Left cardiac atrium (tissue), 4 donors: ENCODE measurements at regions not wholly inside any gene's neighbourhood (a gene's known extent, or its start where the extent isn't known, plus 50 kb on each side); places are given as distances from the start of the nearest gene placed in this dataset.
A peak's percentile ranks its signal among the peaks of the same experiment; 100 is the strongest.

Experiments
- ATAC-seq, 2 donors: fragments of 200-7000 bp; cut with Tn5 transposase; one replicate each; pipeline ENCODE4 v1.9.1; 2020; ENCODE audit warnings: mild to moderate bottlenecking in 2 of 2, moderate library complexity in 2 of 2
- DNase-seq: peaks from one replicate; pipeline ENCODE4 v3.0.0-alpha.2; 2020
- intact Hi-C, 2 donors: fragments of 100-400 bp; cut with DNase I; formaldehyde crosslinking; loops; one replicate each; pipeline versions ENCODE4 v1.14.1 to v1.15.1; 2022 to 2023
- donor health status: DM: no; HTN: yes; CAD: no.
- donor health status: DM: no; HTN: yes; CAD: no; lungs with severe emphysema.
- donor health status: DM: yes; HTN: yes; CAD: no.
- donor health status: Dilated cardiomyopathy.

DNA sequence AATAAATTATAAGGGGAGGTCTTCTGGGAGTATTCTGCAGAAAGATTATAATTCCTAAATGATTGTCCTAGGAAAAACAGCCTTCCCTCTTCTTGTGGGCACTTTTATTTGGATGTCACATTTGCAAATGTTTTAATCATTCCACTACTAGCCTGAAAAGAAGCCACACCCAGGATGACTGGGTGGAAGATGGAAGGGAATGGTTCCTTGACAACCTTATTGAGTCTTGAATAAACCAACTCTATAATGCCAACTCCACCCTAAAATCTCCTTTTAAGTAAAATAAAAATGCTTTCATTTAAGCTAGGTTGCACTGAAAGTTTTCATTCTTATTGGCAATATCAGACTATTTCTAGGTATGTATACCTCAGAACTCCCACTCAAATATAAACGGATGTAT lies 494.6 kb downstream of the RFC3 start:
- ATAC-seq (no peak), DNase-seq (no peak)
- intact Hi-C loops: no loop called here

DNA sequence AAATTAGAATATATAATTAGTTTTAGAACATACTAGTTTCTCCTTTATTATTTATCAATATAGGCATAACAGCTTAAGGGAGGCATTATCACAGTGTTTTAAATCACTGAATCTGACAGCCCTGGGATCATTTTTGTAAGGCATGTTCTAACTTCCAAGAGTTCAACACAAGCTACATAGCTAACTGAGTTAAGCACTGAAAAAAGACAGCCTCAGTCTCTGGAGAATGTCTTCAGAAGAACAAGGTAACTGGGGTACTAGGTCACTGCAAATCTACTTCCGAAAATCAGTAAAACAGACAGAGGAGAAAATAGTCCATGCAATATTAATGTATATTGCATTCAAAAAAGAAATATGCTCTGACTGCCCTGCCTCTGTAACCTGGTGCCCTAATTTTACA lies 502.1 kb downstream of the RFC3 start:
- intact Hi-C loops: no loop called here
- DNase-seq (no peak), ATAC-seq (no peak)

DNA sequence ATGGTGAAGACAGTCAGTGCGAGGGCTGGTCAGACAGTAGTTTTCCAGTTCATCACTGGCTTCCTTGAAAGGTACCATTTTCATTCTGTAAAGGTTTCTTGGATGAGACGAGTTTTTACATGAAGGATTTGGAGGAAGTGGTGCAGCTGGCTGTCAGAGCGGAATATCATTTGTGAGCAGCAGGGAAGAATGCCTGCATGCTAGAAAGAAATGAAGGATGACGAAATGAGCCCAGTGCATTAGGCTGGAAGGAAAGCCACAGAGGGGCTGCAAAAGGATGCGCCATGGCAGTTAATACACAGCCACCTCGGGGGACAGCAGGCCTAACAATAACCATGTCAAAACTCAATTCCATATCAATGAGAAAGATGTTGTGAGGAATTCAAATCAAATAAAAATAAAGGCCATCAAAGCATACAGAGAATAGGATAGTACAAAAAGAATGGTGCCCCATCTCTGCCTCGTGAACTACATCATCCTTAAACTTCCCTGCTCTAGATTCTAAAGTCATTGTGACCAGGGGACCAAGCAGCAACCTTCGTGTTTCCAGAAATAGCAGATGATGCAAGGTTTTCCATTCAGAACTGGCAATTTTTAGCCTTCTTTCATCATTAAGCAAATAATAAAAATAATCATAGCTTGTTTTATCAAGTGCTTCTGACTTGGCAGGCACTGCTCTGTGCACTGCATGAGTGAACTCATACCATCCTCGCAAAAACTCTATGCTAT lies 504.2 kb downstream of the RFC3 start:
- ATAC-seq (peak in 1 of 2 donors; percentile 15), DNase-seq (no peak)
- intact Hi-C loops: no loop called here

DNA sequence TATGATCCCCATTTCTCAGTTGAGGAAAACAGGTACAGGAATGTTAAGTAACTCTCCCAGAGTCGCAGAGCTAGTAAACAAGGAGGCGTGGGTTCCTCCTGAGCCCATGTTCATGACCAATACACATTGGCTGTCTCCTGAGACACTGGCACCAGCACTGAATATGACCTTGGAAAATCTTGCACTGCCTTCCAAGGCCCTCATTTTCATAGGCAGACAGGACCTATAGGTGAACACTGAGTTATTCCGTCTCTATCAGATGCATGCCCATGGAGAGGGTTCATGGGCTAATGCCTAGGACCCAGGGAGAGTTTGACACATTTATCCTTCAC lies 504.8 kb downstream of the RFC3 start:
- ATAC-seq (no peak), DNase-seq (no peak)
- intact Hi-C loops: no loop called here

DNA sequence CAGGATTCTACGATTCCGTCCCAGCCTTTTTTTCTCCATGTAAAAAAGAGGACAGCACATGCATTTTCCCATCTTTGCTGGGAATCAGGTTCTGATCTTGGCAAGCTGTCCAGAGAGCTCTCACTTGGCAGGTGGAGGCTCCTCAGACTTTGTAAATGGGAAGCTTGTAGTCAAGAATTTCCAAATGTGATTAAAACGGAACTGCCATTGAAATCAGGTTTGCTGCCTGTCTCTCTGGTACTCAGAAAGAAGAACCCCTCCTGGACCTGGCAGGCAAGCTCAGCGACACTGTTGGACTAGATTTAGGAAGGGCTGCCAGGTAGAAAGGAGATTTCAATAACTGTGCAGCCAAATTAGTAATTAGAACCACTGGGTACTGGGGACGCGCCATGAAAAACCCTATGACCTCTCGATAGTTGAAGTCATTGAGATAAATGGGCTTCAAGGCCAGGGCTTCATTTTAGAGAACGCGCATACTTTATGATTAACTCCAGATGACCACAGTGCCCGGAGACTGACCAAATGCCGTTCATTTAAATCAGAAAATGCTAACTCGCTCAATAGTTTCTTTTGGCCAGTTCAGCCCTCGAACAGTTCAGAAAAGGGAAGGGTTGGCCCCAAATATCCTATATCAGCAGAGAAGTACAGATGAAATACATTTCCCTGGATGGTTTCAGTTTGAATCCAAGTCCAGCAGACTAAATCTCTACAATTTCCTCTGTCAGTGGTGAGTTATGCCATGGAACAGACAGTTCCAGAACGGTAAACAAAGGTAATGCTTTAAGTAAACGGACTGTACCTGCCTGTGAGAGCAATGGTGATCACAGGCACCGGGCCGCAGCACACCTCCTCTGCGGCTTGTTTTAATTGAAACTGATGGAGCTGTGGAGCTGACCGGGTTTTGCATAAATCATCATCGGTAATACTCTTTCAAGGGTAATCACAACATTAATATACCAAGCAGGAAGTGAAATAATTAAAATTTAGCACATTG lies 517.4 kb downstream of the RFC3 start:
- ATAC-seq (no peak), DNase-seq (no peak)
- intact Hi-C loops: no loop called here

DNA sequence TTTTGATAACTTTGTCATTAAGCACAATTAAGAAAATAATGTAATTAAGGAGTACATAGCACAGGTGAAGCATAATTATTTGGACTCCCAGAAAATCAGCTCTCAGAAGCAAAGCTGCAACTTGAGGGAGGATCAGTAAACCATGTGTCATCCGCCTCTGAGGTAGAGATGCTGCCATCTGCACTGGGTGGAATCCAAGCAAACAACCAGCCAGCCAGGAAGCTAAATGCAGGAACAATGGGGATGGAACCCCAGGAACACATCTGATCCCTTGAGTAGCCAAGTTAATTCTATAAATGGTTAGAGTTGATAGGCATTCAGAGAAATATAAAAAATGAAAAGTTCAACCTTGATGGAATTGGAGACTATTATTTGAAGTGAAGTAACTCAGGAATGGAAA lies 520.2 kb downstream of the RFC3 start:
- ATAC-seq: no peak
- intact Hi-C loops: no loop called here
- no peak for DNase-seq

DNA sequence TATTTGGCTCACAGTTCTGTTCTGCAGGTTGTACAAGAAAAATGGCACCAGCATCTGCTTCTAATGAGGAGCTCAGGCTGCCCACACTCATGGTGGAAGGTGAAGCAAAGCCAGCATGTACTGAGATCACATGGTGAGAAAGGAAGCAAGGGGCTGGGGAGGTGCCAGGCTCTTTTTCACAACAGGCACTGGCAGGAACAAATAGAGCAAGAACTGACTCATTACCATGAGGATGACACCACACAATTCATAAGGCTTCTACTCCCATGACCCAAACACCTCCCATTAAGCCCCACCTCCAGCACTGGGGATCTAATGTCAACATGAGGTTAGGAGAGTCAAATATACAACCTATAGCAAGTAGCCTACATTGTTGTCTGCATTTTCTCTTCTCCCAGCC lies 522.6 kb downstream of the RFC3 start:
- intact Hi-C loops: no loop called here
- no peak for ATAC-seq
- DNase-seq: no peak

DNA sequence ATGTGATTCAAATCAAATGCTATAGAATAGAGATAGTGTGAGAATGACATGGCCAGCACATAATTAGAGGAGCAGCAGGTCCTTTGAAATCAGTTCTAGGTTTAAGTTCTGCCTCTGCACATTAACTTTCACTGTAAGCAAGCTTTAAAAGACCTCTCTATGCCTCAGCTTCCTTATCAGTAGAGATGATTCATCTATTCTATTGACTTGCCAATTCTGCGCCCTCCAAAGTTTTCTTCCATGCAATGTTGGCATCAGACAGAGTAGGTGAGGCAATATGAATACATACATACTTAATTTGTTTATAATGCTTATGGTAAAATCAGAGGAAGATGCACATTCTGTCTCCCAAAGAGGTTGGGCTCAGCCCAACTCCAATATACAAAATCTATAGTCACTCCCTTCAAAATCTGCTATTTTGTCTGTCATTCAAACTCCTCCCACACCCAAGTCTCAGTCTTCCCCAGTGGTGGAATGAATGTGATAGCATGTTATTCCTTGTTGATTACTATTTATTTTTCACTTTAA lies 525.5 kb downstream of the RFC3 start:
- intact Hi-C loops: no loop called here
- DNase-seq (no peak), ATAC-seq (peak in 1 of 2 donors; percentile 55)

DNA sequence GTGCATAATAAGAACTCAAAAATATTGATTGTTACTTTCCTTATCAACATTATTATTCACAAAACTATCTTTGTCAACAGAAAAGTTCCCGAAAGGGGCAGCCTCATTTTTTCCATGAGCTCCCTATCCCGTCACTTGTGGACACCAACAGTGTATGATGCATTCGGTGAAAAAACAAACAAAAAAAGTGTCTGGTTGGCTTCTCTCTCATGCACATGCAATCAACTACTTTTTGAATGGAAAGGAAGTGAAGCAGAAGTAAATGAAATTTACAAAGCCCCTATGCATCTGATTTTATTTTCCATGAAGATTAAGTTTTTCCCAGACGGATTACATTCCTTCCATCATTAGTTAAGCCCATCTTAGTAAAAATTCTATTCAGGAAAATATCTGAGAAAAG lies 526.9 kb downstream of the RFC3 start:
- DNase-seq (no peak), ATAC-seq (no peak)
- intact Hi-C loops: no loop called here

DNA sequence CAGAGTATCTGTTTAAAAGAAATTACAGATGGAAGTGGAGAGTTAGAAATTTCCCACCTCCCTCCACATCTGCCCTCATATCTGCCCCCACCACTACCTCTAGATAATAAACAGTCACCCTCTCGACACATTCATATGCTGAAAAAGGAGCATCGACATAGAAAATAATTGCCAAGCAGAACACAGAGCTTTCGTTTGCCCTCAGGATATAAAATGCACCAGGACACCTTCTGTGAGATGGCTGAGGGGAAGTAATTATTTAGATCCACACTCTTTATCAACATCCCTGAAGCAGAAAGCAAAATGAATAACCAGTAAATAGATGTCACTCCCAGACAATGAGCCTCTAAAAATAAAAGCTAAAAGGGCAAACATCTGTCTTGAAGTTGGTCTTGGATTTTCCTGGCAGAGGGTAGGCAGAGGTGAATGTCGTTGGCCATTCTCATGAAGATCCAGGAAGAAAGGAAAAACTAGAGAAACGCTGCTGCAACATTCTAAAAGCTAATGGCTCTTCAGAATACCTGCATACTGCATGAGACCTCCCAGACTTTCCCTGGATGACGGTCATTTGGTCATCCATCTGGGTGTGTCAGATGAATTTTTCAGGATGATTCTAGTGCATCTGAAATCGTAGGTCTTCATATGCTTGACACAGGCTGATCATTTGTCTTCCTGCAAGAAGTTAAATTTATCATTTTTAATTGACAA lies 527.5 kb downstream of the RFC3 start:
- ATAC-seq (no peak), DNase-seq (no peak)
- intact Hi-C loops: no loop called here

DNA sequence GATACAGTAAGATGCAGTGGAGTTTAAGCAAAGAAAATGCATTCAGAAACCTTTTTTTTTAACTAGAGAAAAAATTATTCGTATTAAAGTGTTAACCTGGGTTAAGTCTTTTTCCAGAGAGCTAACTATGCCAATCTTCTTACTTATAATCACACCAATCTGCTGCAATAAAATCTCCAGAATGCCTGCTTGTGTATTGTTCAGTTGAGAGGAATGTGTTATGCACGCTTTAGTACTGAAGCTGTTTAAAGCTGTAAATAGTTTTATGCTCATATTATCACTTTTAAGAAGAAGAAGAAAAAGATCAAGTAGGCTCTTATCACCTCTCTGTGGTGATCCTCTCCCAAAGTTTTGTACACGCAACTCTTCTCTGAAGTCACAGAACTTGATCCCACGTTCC lies 528.7 kb downstream of the RFC3 start:
- DNase-seq (no peak), ATAC-seq (no peak)
- intact Hi-C loops: no loop called here

DNA sequence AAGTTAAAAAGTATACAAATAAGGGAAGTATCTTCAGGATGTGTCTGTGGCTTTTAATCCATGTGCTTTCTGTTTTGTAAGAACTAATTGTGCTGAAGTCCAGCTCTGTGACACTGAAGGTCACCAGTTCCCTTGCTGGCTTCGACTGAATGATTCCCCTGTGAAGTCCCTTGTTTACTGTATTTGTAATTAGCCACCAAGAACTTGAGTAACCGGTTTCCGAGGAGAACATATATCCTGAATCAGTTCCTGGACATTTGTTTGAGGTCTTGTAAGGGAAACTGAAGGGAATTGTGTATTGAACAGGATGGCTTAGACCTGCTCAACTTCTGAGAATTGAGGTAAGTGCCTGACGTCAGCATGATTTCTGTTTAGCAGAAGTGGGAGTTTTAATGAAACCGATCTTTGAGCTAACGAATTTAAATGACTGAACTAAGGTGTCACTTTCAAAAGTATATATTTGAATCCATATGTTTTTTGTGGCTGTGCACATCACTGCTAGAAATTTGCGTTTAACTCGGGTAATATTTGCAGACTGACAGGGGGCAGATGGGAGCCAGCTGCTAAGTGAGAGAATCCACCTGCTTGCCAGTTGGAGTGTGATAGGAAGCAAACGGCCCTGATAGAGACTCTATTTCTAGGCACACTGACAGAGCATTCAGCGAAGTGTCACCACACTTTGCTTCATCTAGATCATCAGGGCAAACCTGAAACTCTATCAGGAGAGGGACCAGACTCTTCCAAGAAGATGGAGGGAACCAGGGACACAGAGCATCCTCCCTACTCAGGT lies 530.0 kb downstream of the RFC3 start:
- no peak for DNase-seq
- peak; percentile 77 to 83 for ATAC-seq
- intact Hi-C loops: no loop called here

DNA sequence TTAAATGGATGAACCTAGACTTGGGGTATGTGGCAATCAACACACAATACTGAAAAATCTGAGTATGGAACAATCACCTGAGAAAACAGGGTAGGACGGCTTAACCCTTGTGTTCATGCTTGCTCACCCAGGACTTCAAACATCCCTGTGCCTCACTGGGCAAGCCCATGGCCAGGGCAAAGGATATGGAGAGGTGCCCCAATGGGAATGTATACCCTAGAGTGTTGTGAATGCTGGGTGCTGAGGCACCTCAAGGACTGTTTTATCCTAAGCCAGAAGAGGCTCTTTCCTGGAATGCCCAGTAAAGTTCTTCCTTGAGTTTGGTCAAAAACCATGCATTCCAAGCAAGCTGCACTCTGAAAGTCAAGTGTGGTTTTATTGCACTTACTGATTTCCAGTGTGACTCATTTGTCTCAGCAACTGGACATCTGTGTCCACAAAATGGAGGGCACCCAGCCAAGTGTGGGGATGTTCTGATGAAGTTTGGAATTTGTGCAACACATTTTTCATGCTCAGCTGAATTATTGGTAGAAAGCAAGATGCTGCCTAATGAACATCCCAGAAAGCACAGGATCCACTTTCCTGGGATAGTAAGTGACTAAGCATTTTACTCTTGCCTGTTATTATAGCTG lies 531.3 kb downstream of the RFC3 start:
- ATAC-seq (peak in 1 of 2 donors; percentile 74), DNase-seq (peak; percentile 63)

DNA sequence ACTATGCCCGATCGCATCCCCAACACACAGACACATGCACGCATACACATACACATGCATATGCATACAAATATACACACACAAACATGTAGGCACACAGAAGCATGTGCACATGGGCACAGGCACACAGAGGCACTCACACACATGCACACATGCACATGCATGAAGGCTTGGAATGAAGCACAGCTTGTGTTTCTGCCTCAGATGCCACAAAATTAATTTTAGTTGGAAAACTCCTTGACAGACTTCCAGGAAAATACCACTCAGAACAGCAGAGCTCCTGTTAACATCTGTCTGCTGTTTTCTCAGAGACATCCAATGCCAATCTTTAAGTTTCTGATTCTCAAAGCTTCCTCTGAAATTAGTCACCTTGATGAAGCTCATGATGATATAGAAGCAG lies 532.7 kb downstream of the RFC3 start:
- ATAC-seq (no peak), DNase-seq (no peak)
- intact Hi-C loops: no loop called here

More for the DNA sequence above, 531.3 kb downstream of the RFC3 start:
- intact Hi-C loops: no loop called here

DNA sequence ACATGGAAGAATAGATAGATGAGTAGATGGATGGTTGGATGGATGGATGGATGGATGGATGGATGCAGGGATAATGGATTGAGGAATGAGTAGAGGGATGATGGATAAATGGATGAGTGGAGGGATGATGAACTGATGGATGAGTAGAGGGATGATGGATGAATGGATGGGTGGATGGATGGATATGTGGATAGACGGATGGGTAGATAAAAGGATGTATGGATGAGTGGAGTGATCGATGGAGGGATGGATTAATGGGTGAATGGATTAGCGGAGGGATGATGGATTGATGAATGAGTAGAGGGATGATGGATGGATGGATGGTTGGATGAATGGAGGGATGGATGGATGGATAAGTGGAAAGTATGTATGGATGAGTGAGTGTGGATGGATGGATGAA lies 533.2 kb downstream of the RFC3 start:
- no peak for DNase-seq

DNA sequence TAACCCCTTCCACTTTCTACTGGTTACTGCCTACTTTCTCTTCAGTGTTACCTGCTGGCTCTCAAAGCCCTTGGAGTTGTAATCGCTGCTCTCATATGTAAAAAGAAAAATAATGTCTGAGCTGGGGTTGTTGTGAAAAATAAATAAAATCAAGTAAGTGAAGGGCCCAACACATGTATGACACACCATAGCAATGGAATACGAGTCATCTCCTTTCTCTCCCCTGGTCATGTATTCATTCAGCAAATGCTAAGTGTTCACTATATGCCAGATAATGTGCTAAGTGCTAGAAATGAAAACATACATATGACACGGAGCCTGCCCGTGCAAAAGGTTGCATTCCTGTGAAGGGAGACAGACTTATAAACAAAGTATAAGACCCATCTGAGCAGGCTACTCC lies 535.0 kb downstream of the RFC3 start:
- intact Hi-C loops: no loop called here
- no peak for DNase-seq
- ATAC-seq: no peak

More for the DNA sequence above, 533.2 kb downstream of the RFC3 start:
- ATAC-seq: no peak
- intact Hi-C loops: no loop called here

DNA sequence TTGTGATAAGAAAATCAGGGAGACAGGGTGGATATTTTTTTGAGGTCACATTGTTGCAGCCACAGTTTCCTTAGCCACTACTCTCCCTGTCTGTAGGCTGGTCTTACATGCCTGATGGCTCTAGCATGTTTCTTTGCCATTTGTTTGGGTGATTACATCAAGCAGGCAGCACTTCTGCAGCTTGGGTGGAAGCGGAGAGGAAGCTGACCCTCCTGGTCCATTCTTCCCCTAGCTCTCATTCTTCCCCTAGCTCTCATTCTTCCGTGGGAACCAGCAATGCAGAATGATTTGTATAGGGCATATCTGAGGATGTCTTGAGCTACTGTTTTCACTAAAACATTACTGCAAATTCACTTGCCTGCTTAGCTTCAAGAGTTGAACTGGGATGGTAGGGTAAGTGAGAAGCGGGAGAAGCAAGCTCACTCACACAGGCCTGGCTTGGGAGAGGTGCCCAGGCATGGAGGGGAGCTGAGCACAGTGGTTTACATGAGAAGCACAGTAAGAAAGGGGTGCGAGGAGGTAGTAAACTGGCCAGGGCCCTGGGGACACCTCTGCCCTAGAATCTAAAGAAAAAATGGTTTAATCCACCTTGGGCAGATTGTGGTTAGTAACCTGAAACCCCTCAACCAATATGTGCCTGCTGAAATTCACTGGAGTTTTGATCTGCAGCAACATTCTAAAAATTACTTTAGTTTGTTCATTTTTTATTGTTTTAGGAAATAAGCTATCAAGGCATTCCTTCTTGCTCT lies 538.9 kb downstream of the RFC3 start:
- DNase-seq (no peak), ATAC-seq (no peak)
- intact Hi-C loops: no loop called here
